PFSK-1 (cell line): ENCODE measurements at regions not wholly inside any gene's neighbourhood (a gene's known extent, or its start where the extent isn't known, plus 50 kb on each side); places are given as distances from the start of the nearest gene placed in this dataset.

Experiments
- POLR2AphosphoS5 ChIP-seq: IDR thresholded peaks from 2 replicates; pipeline ENCODE4 v1.6.1; 2012; ENCODE audit warnings: low read depth, mild to moderate bottlenecking, control low read depth, low read length, moderate library complexity
- TAF1 ChIP-seq: IDR thresholded peaks from 2 replicates; pipeline ENCODE4 v1.6.1; 2012; ENCODE audit warnings: low read length, control low read depth, borderline replicate concordance; ENCODE audit not compliant: insufficient read depth

GRCh38 chr21:15993951-15994350, 264.2 kb downstream of the USP25 start:
- TF ChIP-seq POLR2AphosphoS5, result no peak
- TF ChIP-seq TAF1, result no peak
